GM12891 (cell line): ENCODE measurements at regions not wholly inside any gene's neighbourhood (a gene's known extent, or its start where the extent isn't known, plus 50 kb on each side); places are given as distances from the start of the nearest gene placed in this dataset.

Experiments
- PAX5 ChIP-seq: IDR thresholded peaks from 2 replicates; pipeline ENCODE4 v1.6.1; 2011; ENCODE audit warnings: low read length, moderate library complexity, mild to moderate bottlenecking; ENCODE audit not compliant: insufficient read depth, severe bottlenecking
- POLR2A ChIP-seq: IDR thresholded peaks from 2 replicates; pipeline ENCODE4 v1.6.1; 2011; ENCODE audit warnings: low read depth, low read length, control low read depth
- POLR2AphosphoS5 ChIP-seq: IDR thresholded peaks from 2 replicates; pipeline ENCODE4 v1.6.1; 2011; ENCODE audit warnings: low read depth, low read length, control low read depth
- SPI1 ChIP-seq: IDR thresholded peaks from 2 replicates; pipeline ENCODE4 v1.6.1; 2011; ENCODE audit warnings: low read depth, low read length, control low read depth
- TAF1 ChIP-seq: IDR thresholded peaks from 2 replicates; pipeline ENCODE4 v1.6.1; 2011; ENCODE audit warnings: low read depth, low read length, control low read depth

GRCh38 chr18:25724121-25724520 lies 366.3 kb downstream of the SS18 start:
- TF ChIP-seq POLR2AphosphoS5 (no peak), POLR2A (no peak), TAF1 (no peak), SPI1 (no peak), PAX5 (no peak)
